A673 (cell line): ENCODE measurements at regions not wholly inside any gene's neighbourhood (a gene's known extent, or its start where the extent isn't known, plus 50 kb on each side); places are given as distances from the start of the nearest gene placed in this dataset.

Experiments used
- BruUV-seq: library from RNA; stranded (reverse); fragments of 400-500 nt; replicated peaks from 2 replicates; lab custom pipeline; 2021; lab: Mats Ljungman, UMichigan
- CTCF ChIA-PET: fragments of 300-600 bp; sonication (Branson Sonifier 250); formaldehyde crosslinking; loops from one replicate; lab custom pipeline; 2022; ENCODE audit warnings: antibody characterized with exemption; lab: Charles Lee
- POLR2A ChIA-PET: fragments of 300-600 bp; sonication (Branson Sonifier 250); formaldehyde crosslinking; loops from one replicate; lab custom pipeline; 2022; ENCODE audit warnings: antibody characterized with exemption; ENCODE audit not compliant: low non-redundant PET; lab: Charles Lee
- DNase-seq: peaks from one replicate; pipeline ENCODE4 v3.0.0-alpha.2; 2015; ENCODE audit warnings: low spot score
- H3K27ac ChIP-seq: fragments of 200-600 bp; sonication (generic); 2 replicates; pipeline ENCODE4 v1.5.1; 2016; ENCODE audit warnings: mixed run types, low read depth, mild to moderate bottlenecking, mixed read lengths, antibody characterized with exemption, low read length; ENCODE audit not compliant: poor library complexity, severe bottlenecking
- H3K27me3 ChIP-seq: fragments of 200-600 bp; sonication (generic); replicated peaks from 2 replicates; pipeline ENCODE4 v1.6.1; 2017; ENCODE audit warnings: mixed run types, low read depth, mild to moderate bottlenecking, mixed read lengths, antibody characterized with exemption, low read length; ENCODE audit not compliant: insufficient read depth, poor library complexity
- H3K36me3 ChIP-seq: fragments of 200-600 bp; sonication (generic); 2 replicates; pipeline ENCODE4 v1.6.1; 2016; ENCODE audit warnings: mixed run types, mild to moderate bottlenecking, mixed read lengths, antibody characterized with exemption, low read length; ENCODE audit not compliant: insufficient read depth, poor library complexity, severe bottlenecking
- H3K4me1 ChIP-seq: fragments of 200-600 bp; sonication (generic); 2 replicates; pipeline ENCODE4 v1.6.1; 2017; ENCODE audit warnings: mixed run types, mild to moderate bottlenecking, mixed read lengths, antibody characterized with exemption, low read length; ENCODE audit not compliant: insufficient read depth, poor library complexity, severe bottlenecking
- H3K4me3 ChIP-seq: fragments of 200-600 bp; sonication (generic); 2 replicates; pipeline ENCODE4 v1.5.1; 2016; ENCODE audit warnings: low read depth, mixed run types, mild to moderate bottlenecking, mixed read lengths, low read length; ENCODE audit not compliant: poor library complexity, severe bottlenecking
- H3K9me3 ChIP-seq: fragments of 200-600 bp; sonication (generic); 2 replicates; pipeline ENCODE4 v1.6.1; 2016; ENCODE audit warnings: mixed run types, low read depth, mild to moderate bottlenecking, mixed read lengths, antibody characterized with exemption, low read length; ENCODE audit not compliant: poor library complexity, severe bottlenecking
- CTCF ChIP-seq: fragments of 300-800, 200-600 bp; sonication (generic); conservative IDR thresholded peaks from 2 replicates; pipeline ENCODE4 v1.5.1; 2017; ENCODE audit warnings: low read depth, mild to moderate bottlenecking, antibody characterized with exemption, low read length, moderate library complexity, mixed read lengths
- EZH2 ChIP-seq: fragments of 200-600 bp; sonication (generic); IDR thresholded peaks from 2 replicates; pipeline ENCODE4 v1.6.1; 2017; ENCODE audit warnings: borderline replicate concordance, low read depth, mild to moderate bottlenecking, mixed read lengths, antibody characterized with exemption, low read length; ENCODE audit not compliant: poor library complexity, severe bottlenecking
- intact Hi-C: fragments of 100-400 bp; cut with micrococcal nuclease; formaldehyde crosslinking; loops from one replicate; pipeline ENCODE4 v1.10.0; 2022; ENCODE audit not compliant: unreplicated experiment

GRCh38 chr2:61770298-61770697 is 83.6 kb downstream of the FAM161A start:
- TF ChIP-seq CTCF, result no peak
- no peak for TF ChIP-seq EZH2
- intact Hi-C loops, result no loop called here
- Histone ChIP-seq H3K4me1 (no peaks in the 10 kb centered on the region), H3K36me3 (no peaks in the 10 kb centered on the region), H3K4me3 (no peak overlapping the region), H3K27ac (no peak overlapping the region), H3K27me3 (no peaks in the 10 kb centered on the region), H3K9me3 (no peaks in the 10 kb centered on the region)
- CTCF ChIA-PET, result no interaction called here
- POLR2A ChIA-PET, result no interaction called here
- no TSS peak for BruUV-seq
- no peak for DNase-seq

GRCh38 chr2:61769093-61769675 is 84.7 kb downstream of the FAM161A start:
- no peak for DNase-seq
- H3K9me3 ChIP-seq, result no peaks in the 10 kb centered on the region
- no peaks in the 10 kb centered on the region for H3K27me3 ChIP-seq
- H3K4me3 ChIP-seq, result no peak overlapping the region
- H3K27ac ChIP-seq, result no peak overlapping the region
- H3K36me3 ChIP-seq, result no peaks in the 10 kb centered on the region
- ChIA-PET CTCF (no interaction called here), POLR2A (no interaction called here)
- no peaks in the 10 kb centered on the region for H3K4me1 ChIP-seq
- TF ChIP-seq CTCF, result no peak
- TF ChIP-seq EZH2, result no peak
- BruUV-seq, result no TSS peak
- intact Hi-C loops, result no loop called here

- Histone ChIP-seq H3K4me3 (peak overlapping the region; percentile 75), H3K27me3 (no peaks in the 10 kb centered on the region), H3K36me3 (no peaks in the 10 kb centered on the region), H3K27ac (peak overlapping the region; percentile 99), H3K9me3 (no peaks in the 10 kb centered on the region), H3K4me1 (no peaks in the 10 kb centered on the region)
- intact Hi-C loops, result loop anchor here (2.0 kb wide), 1 partner anchor 225 kb away; the partner anchor contains the start of gene XPO1
- DNase-seq, result peak; percentile 99
- TF ChIP-seq CTCF (no peak), EZH2 (no peak)
- POLR2A ChIA-PET, result interaction anchor here (0.6 to 0.8 kb wide), 3 partner anchors 12 to 1957 kb away, joined by 3 read pairs; no protein-coding TSS in a partner anchor
- BruUV-seq, result no TSS peak
- CTCF ChIA-PET, result no interaction called here
Measured at GRCh38 chr2:61764035-61764800, 89.6 kb downstream of the FAM161A start.
